ENCODE measurements at regions not wholly inside any gene's neighbourhood (a gene's known extent, or its start where the extent isn't known, plus 50 kb on each side); places are given as distances from the start of the nearest gene placed in this dataset.

DNA sequence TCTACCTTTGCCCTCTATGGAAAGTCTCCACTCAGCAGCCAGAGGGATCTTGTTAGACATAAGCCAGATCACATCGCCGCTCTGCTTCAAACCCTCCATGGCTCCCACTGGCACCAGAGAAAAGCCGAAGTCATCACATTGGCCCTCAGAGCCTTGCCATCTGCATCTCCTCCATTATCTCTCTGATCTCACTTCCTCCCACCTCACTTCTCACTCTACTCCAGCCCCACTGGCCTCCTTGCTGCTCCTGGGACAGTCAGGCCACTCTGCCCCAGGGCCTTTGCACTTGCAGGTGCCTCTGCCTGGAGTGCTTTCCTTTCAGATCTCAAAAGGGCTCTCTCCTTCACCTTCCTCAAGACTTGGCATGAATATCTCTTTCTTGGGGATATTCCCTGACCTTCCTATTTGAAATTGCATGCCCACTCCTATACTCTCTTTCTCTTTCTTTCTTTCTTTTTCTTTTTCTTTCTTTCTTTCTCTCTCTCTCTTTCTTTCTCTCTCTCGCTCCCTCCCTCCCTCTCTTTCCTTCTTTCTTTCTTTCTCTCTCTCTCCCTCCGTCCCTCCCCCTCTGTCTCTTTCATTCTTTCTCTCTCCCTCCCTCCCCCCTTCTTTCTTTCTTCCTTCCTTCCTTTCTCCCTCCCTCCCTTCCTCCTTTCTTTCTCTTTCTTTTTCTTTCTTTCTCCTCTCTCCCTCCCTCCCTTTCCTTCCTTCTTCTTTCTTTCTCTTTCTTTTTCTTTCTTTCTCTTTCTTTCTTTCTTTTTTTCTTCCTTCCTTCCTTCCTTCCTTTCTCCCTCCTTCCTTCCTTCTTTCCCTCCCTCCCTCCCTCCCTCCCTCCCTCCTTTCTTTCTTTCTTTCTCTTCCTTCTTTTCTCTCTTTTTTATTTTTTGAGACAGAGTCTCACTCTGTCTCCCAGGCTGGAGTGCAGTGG is 96.0 kb upstream of the CASZ1 start:
- FAIRE-seq (no peak), DNase-seq (ENCODE audit: low read depth, low spot score) (no peak)
- Histone ChIP-seq H3K79me2 (ENCODE audit: control insufficient read depth, insufficient read depth, low read length) (no peaks in the 10 kb centered on the region), H2AFZ (ENCODE audit: low read depth, low read length) (no peak overlapping the region), H3K36me3 (ENCODE audit: control insufficient read depth in 2 of 2, extremely low read depth in 1 of 2, insufficient read depth in 2 of 2, low read length in 2 of 2) (no peaks in the 10 kb centered on the region), H3K4me1 (ENCODE audit: control insufficient read depth, extremely low read depth, insufficient read depth, low read length) (no peaks in the 10 kb centered on the region), H3K9ac (replicated peaks; ENCODE audit: extremely low read depth, insufficient read depth, low read length) (no peak overlapping the region), H3K4me2 (ENCODE audit: insufficient read depth, low read length) (no peak overlapping the region), H3K27me3 (ENCODE audit: control insufficient read depth in 2 of 2, insufficient read depth in 2 of 2, low read length in 2 of 2) (peaks cover 25 to 30% of the 10 kb centered on the region in 2 experiments), H3K27ac (ENCODE audit: insufficient read depth, low read depth, low read length) (no peak overlapping the region), H3K4me3 (replicated peaks in 1 of 3; ENCODE audit: insufficient read depth in 1 of 3, low read depth in 1 of 3, low read length in 3 of 3) (no peak overlapping the region), H3K9me1 (replicated peaks; ENCODE audit: control insufficient read depth, extremely low read depth, insufficient read depth, low read length) (no peaks in the 10 kb centered on the region), H4K20me1 (replicated peaks; ENCODE audit: control insufficient read depth, extremely low read depth, insufficient read depth, low read length) (no peaks in the 10 kb centered on the region), H3K9me3 (replicated peaks; ENCODE audit: control insufficient read depth, insufficient read depth, low read length) (no peaks in the 10 kb centered on the region)
- dilution Hi-C loops (cut with MboI; ENCODE audit: extremely low pct_ligation_motif_present, low sequenced_read_pairs) (no loop called here), intact Hi-C loops (cut with micrococcal nuclease) (no loop called here)
- POLR2A ChIA-PET = no interaction called here
- CTCF ChIA-PET = interaction anchor here (1.5 kb wide), 1 partner anchor 8 kb away, joined by 4 read pairs; no protein-coding TSS in a partner anchor
- no TSS peak for BruUV-seq (replicated peaks)
- TF ChIP-seq MYC (IDR thresholded peaks at IDR 0.05; ENCODE audit: low read depth, low read length) (no peak), GATA2 (IDR thresholded peaks at IDR 0.05; ENCODE audit: insufficient read depth, insufficient read length, low read depth, low read length) (no peak), POLR2A (IDR thresholded peaks at IDR 0.05; ENCODE audit: low read depth, low read length) (no peak), POLR2AphosphoS5 (IDR thresholded peaks at IDR 0.05; ENCODE audit: insufficient read depth, low read depth, low read length) (no peak), JUN (IDR thresholded peaks at IDR 0.05; ENCODE audit: borderline replicate concordance, insufficient read depth, insufficient read length, low read depth) (no peak)
- TF ChIP-seq, protein P1, sequence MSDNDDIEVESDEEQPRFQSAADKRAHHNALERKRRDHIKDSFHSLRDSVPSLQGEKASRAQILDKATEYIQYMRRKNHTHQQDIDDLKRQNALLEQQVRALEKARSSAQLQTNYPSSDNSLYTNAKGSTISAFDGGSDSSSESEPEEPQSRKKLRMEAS (IDR thresholded peaks at IDR 0.05; ENCODE audit: insufficient read depth, insufficient read length) = no peak

DNA sequence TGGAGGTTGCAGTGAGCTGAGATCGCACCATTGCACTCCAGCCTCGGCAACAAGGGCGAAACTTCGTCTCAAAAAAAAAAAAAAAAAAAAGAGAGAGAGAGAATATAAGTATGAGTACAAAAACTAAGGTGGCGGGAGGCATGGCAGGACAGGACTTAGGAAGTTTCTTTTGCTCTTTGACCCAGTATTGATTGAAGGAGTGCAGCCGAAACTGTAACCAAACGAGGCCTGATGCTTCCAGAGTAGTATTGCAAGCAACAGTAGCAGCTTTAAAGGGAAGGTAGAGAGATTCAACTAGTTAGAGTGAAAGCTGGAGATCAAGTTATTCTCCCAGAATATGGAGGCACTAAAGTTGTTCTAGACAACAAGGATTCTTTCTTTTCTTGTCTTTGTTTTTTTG is 99.2 kb upstream of the CASZ1 start:
- no peaks in the 10 kb centered on the region for H3K4me1 ChIP-seq (ENCODE audit: control insufficient read depth, extremely low read depth, insufficient read depth, low read length)
- no peak overlapping the region for H3K4me3 ChIP-seq (replicated peaks in 1 of 3; ENCODE audit: insufficient read depth in 1 of 3, low read depth in 1 of 3, low read length in 3 of 3)
- H2AFZ ChIP-seq (ENCODE audit: low read depth, low read length) = no peak overlapping the region
- H3K4me2 ChIP-seq (ENCODE audit: insufficient read depth, low read length) = no peak overlapping the region
- no peak overlapping the region for H3K27ac ChIP-seq (ENCODE audit: insufficient read depth, low read depth, low read length)
- CTCF ChIA-PET = no interaction called here
- dilution Hi-C loops (cut with MboI; ENCODE audit: extremely low pct_ligation_motif_present, low sequenced_read_pairs) = no loop called here
- no peaks in the 10 kb centered on the region for H3K36me3 ChIP-seq (ENCODE audit: control insufficient read depth in 2 of 2, extremely low read depth in 1 of 2, insufficient read depth in 2 of 2, low read length in 2 of 2)
- H3K9ac ChIP-seq (replicated peaks; ENCODE audit: extremely low read depth, insufficient read depth, low read length) = no peak overlapping the region
- no TSS peak for BruUV-seq (replicated peaks)
- H3K27me3 ChIP-seq (ENCODE audit: control insufficient read depth in 2 of 2, insufficient read depth in 2 of 2, low read length in 2 of 2) = peaks cover 6 to 10% of the 10 kb centered on the region in 2 experiments
- TF ChIP-seq FOS (IDR thresholded peaks at IDR 0.05; ENCODE audit: borderline replicate concordance, insufficient read depth, low read length) (no peak), GATA2 (IDR thresholded peaks at IDR 0.05; ENCODE audit: insufficient read depth, insufficient read length, low read depth, low read length) (no peak), POLR2AphosphoS5 (IDR thresholded peaks at IDR 0.05; ENCODE audit: insufficient read depth, low read depth, low read length) (no peak)
- intact Hi-C loops (cut with micrococcal nuclease) = no loop called here
- no peaks in the 10 kb centered on the region for H3K9me3 ChIP-seq (replicated peaks; ENCODE audit: control insufficient read depth, insufficient read depth, low read length)
- H4K20me1 ChIP-seq (replicated peaks; ENCODE audit: control insufficient read depth, extremely low read depth, insufficient read depth, low read length) = no peaks in the 10 kb centered on the region
- FAIRE-seq = no peak
- H3K79me2 ChIP-seq (ENCODE audit: control insufficient read depth, insufficient read depth, low read length) = no peaks in the 10 kb centered on the region
- DNase-seq (ENCODE audit: low read depth, low spot score) = no peak
- no peaks in the 10 kb centered on the region for H3K9me1 ChIP-seq (replicated peaks; ENCODE audit: control insufficient read depth, extremely low read depth, insufficient read depth, low read length)
- POLR2A ChIA-PET = no interaction called here
